ENCODE measurements at regions not wholly inside any gene's neighbourhood (a gene's known extent, or its start where the extent isn't known, plus 50 kb on each side); places are given as distances from the start of the nearest gene placed in this dataset.

DNA sequence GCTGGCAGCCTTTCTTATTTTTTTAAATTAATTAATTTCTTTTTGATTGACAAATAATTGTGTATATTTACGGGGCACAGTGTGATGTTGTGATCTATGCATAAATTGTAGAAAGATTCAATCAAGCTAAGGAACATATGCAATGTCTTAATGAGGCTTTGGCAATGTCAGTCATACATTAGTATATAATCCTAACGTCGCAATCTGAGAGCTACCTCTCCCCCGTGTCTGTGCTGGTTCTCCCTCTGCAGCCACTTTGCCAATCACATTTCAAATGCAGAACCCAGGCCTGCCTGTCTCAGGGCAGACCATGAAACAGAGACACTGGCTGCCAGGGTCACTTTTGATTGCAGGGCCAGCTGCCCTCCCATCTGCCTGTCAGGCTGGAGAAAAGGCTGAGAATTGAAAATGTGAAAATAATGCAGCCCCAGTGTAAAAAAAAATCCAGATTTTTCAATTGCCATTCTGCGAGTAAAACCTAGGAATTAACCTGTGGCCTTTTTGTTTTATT, 56.3 kb downstream of the SLC24A2 start:
- no peak for FAIRE-seq
- Histone ChIP-seq H3K9me3 (ENCODE audit: control insufficient read depth in 2 of 2, insufficient read depth in 1 of 2, low read depth in 1 of 2, low read length in 1 of 2) (no peaks in the 10 kb centered on the region), H3K36me3 (ENCODE audit: control insufficient read depth in 3 of 3, insufficient read depth in 2 of 3, low read depth in 1 of 3, low read length in 3 of 3) (no peaks in the 10 kb centered on the region), H3K27ac (ENCODE audit: low read depth in 1 of 3, low read length in 2 of 3) (no peak overlapping the region), H3K4me3 (ENCODE audit: low read depth in 1 of 3, low read length in 3 of 3) (no peak overlapping the region), H3K27me3 (ENCODE audit: control insufficient read depth in 3 of 3, insufficient read depth in 3 of 3, low read length in 3 of 3) (no peaks in the 10 kb centered on the region), H3K4me1 (ENCODE audit: control insufficient read depth in 3 of 3, insufficient read depth in 2 of 3, low read depth in 1 of 3, low read length in 2 of 3) (no peaks in the 10 kb centered on the region)
- 70 to 74% (median 74%) methylated on average over 5 of the region's 5 CpGs for WGBS, 3 donors
- DNase-seq: no peak

DNA sequence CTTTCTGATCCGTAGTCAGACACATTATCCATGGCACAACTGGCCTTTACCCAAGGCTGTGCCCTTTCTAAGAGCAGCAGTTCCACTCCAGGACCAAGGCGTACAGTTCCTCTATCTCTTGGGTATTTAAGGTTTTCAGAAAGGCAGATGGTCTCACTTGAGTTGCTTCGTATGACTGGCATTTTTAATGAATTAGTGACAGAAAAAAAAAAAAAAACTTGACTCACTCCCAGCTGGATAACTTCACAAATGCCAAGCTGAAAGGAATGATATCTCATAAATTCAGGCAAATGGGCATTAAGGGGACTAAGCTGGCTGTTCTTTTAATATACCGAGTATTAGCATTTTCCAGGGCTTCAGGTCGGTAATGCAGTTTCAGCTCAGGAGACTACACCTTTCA, 60.7 kb downstream of the SLC24A2 start:
- Histone ChIP-seq H3K27me3 (ENCODE audit: control insufficient read depth in 3 of 3, insufficient read depth in 3 of 3, low read length in 3 of 3) (no peaks in the 10 kb centered on the region), H3K4me3 (ENCODE audit: low read depth in 1 of 3, low read length in 3 of 3) (no peak overlapping the region), H3K36me3 (ENCODE audit: control insufficient read depth in 3 of 3, insufficient read depth in 2 of 3, low read depth in 1 of 3, low read length in 3 of 3) (no peaks in the 10 kb centered on the region), H3K9me3 (ENCODE audit: control insufficient read depth in 2 of 2, insufficient read depth in 1 of 2, low read depth in 1 of 2, low read length in 1 of 2) (no peaks in the 10 kb centered on the region), H3K4me1 (ENCODE audit: control insufficient read depth in 3 of 3, insufficient read depth in 2 of 3, low read depth in 1 of 3, low read length in 2 of 3) (no peaks in the 10 kb centered on the region), H3K27ac (ENCODE audit: low read depth in 1 of 3, low read length in 2 of 3) (no peak overlapping the region)
- 72 to 78% (median 76%) methylated on average over 5 of the region's 5 CpGs for WGBS, 3 donors
- DNase-seq: no peak
- FAIRE-seq: no peak

DNA sequence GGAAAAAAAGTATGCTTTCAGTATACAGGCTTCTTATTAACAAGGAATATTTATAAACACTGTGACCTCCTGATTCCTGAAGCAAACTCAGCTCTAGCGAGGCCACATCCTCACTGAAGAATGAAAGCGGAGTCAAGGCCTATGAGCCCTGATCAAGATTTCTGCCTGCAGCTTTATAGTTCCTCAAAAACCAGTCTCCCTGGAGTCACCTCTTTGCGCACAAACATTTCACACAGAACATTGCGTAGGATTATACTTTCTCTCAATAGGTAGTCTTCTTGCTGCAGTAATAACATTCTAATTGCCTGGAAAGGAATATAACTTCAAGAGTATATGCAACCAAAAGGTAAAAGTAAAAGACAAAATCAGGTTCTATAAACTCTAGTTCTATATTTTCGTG, 62.9 kb downstream of the SLC24A2 start:
- Histone ChIP-seq H3K36me3 (ENCODE audit: control insufficient read depth in 3 of 3, insufficient read depth in 2 of 3, low read depth in 1 of 3, low read length in 3 of 3) (no peaks in the 10 kb centered on the region), H3K9me3 (ENCODE audit: control insufficient read depth in 2 of 2, insufficient read depth in 1 of 2, low read depth in 1 of 2, low read length in 1 of 2) (no peaks in the 10 kb centered on the region), H3K27me3 (ENCODE audit: control insufficient read depth in 3 of 3, insufficient read depth in 3 of 3, low read length in 3 of 3) (no peaks in the 10 kb centered on the region), H3K4me3 (ENCODE audit: low read depth in 1 of 3, low read length in 3 of 3) (no peak overlapping the region), H3K27ac (ENCODE audit: low read depth in 1 of 3, low read length in 2 of 3) (no peak overlapping the region), H3K4me1 (ENCODE audit: control insufficient read depth in 3 of 3, insufficient read depth in 2 of 3, low read depth in 1 of 3, low read length in 2 of 3) (no peaks in the 10 kb centered on the region)
- FAIRE-seq: no peak
- DNase-seq: no peak
- 82 to 87% (median 87%) methylated on average over 5 of the region's 5 CpGs for WGBS, 3 donors

DNA sequence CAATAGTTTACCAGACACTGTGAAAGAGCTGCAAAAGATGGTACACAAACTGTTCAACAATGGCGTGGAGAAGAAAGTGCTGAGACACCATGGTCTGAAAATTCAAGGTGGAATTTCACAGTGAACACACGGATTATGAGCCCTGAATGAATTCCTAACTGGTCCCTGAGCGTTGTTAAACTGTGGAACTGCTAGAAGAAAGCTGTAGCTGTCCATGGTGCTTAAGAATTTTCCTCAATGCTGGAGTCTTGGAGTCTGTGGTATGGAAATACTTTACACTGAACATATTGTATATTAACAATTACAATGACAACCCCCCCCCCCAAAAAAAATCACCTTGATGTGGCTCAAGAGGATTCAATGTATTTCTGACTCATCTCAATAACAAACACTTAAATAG, 68.5 kb downstream of the SLC24A2 start:
- Histone ChIP-seq H3K36me3 (ENCODE audit: control insufficient read depth in 3 of 3, insufficient read depth in 2 of 3, low read depth in 1 of 3, low read length in 3 of 3) (no peaks in the 10 kb centered on the region), H3K27me3 (ENCODE audit: control insufficient read depth in 3 of 3, insufficient read depth in 3 of 3, low read length in 3 of 3) (no peaks in the 10 kb centered on the region), H3K27ac (ENCODE audit: low read depth in 1 of 3, low read length in 2 of 3) (no peak overlapping the region), H3K4me3 (ENCODE audit: low read depth in 1 of 3, low read length in 3 of 3) (no peak overlapping the region), H3K4me1 (ENCODE audit: control insufficient read depth in 3 of 3, insufficient read depth in 2 of 3, low read depth in 1 of 3, low read length in 2 of 3) (no peaks in the 10 kb centered on the region), H3K9me3 (ENCODE audit: control insufficient read depth in 2 of 2, insufficient read depth in 1 of 2, low read depth in 1 of 2, low read length in 1 of 2) (no peaks in the 10 kb centered on the region)
- peak; percentile 5 to 31 for DNase-seq
- FAIRE-seq: no peak
- WGBS, 3 donors: 12 to 19% (median 18%) methylated on average over 3 of the region's 3 CpGs

DNA sequence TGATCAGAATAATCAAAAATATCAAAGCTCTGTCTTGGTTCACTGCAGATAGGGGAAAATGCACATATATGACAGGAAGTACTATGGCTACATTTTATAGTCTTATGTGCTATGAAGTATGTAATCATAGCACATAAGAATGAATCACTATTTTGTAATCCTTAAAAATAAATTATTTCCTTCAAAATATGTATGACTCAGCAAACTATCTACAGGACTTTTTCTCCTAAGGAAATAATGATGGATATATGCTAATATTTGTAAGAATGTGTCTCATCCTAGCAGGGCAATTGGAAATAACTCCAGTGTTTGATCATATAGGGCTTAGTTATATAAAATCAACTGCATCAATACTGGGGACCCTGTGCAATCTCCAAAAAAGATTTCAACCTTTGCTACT, 85.1 kb downstream of the SLC24A2 start:
- Histone ChIP-seq H3K27ac (ENCODE audit: low read depth in 1 of 3, low read length in 2 of 3) (no peak overlapping the region), H3K9me3 (ENCODE audit: control insufficient read depth in 2 of 2, insufficient read depth in 1 of 2, low read depth in 1 of 2, low read length in 1 of 2) (no peaks in the 10 kb centered on the region), H3K36me3 (ENCODE audit: control insufficient read depth in 3 of 3, insufficient read depth in 2 of 3, low read depth in 1 of 3, low read length in 3 of 3) (no peaks in the 10 kb centered on the region), H3K27me3 (ENCODE audit: control insufficient read depth in 3 of 3, insufficient read depth in 3 of 3, low read length in 3 of 3) (no peaks in the 10 kb centered on the region), H3K4me1 (ENCODE audit: control insufficient read depth in 3 of 3, insufficient read depth in 2 of 3, low read depth in 1 of 3, low read length in 2 of 3) (no peaks in the 10 kb centered on the region), H3K4me3 (ENCODE audit: low read depth in 1 of 3, low read length in 3 of 3) (no peak overlapping the region)
- no peak for FAIRE-seq
- no peak for DNase-seq

DNA sequence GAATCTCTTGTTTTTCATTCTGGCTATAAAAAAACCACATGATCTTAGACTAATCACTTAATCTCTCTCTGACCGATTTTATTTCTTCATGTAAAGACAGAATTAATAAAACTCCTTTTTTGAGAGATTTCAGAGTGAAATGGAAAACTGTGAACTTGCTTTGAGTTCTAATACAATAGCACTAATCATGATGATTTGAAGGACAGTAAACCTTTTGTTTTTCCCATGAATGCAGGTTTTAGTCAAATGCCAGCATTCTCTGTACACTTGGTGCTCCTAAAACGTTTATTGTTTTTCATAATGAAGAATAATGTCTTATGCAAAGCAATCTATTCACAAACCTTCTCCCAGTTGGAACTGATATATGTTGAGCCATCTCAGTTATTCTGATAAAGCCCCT, 86.8 kb downstream of the SLC24A2 start:
- 48 to 59% (median 50%) methylated on average over 2 of the region's 2 CpGs for WGBS, 3 donors
- DNase-seq (no peak), FAIRE-seq (no peak)
- Histone ChIP-seq H3K36me3 (ENCODE audit: control insufficient read depth in 3 of 3, insufficient read depth in 2 of 3, low read depth in 1 of 3, low read length in 3 of 3) (no peaks in the 10 kb centered on the region), H3K4me1 (ENCODE audit: control insufficient read depth in 3 of 3, insufficient read depth in 2 of 3, low read depth in 1 of 3, low read length in 2 of 3) (no peaks in the 10 kb centered on the region), H3K27ac (ENCODE audit: low read depth in 1 of 3, low read length in 2 of 3) (no peak overlapping the region), H3K27me3 (ENCODE audit: control insufficient read depth in 3 of 3, insufficient read depth in 3 of 3, low read length in 3 of 3) (no peaks in the 10 kb centered on the region), H3K4me3 (ENCODE audit: low read depth in 1 of 3, low read length in 3 of 3) (no peak overlapping the region), H3K9me3 (ENCODE audit: control insufficient read depth in 2 of 2, insufficient read depth in 1 of 2, low read depth in 1 of 2, low read length in 1 of 2) (no peaks in the 10 kb centered on the region)

DNA sequence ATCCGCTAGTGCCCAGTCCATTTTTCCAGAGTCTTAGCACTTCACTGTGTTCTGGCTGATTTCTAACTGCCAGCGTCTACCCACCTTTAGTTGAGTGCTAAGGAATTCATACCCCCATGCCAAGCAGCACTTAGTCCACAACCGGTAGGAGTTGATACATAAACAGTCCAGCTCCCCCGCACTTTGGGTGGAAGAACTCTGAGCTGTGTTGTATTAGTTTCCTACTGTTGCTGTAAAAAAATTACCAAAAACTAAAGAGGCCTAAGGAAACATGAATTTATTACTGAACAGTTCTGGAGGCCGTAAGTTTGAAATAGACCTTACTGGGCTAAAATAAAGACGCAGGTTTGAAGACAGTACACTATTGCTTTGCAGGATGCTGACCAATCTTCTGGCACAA, 87.6 kb downstream of the SLC24A2 start:
- WGBS, 3 donors: 85 to 92% (median 88%) methylated on average over 6 of the region's 6 CpGs
- FAIRE-seq (no peak), DNase-seq (no peak)
- Histone ChIP-seq H3K4me1 (ENCODE audit: control insufficient read depth in 3 of 3, insufficient read depth in 2 of 3, low read depth in 1 of 3, low read length in 2 of 3) (no peaks in the 10 kb centered on the region), H3K4me3 (ENCODE audit: low read depth in 1 of 3, low read length in 3 of 3) (no peak overlapping the region), H3K9me3 (ENCODE audit: control insufficient read depth in 2 of 2, insufficient read depth in 1 of 2, low read depth in 1 of 2, low read length in 1 of 2) (no peaks in the 10 kb centered on the region), H3K27ac (ENCODE audit: low read depth in 1 of 3, low read length in 2 of 3) (no peak overlapping the region), H3K27me3 (ENCODE audit: control insufficient read depth in 3 of 3, insufficient read depth in 3 of 3, low read length in 3 of 3) (no peaks in the 10 kb centered on the region), H3K36me3 (ENCODE audit: control insufficient read depth in 3 of 3, insufficient read depth in 2 of 3, low read depth in 1 of 3, low read length in 3 of 3) (no peaks in the 10 kb centered on the region)

DNA sequence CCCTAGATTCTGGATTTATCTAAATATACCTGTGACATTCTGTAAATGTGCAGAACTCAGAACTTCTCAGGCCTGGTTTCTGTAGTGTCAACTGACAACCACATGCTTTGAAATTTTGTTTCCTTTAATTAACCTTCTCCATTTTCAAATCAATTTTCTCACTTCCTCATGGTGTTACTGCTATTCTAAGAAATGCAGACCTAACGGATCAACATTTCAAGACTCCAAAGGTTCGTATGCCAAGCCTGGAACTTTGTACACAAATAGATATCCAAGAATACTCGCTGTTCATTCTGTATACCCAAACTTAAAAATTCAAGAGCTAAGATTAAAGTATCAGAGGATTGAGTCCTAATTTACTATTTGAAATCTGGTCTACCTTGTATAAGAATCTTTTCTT, 88.1 kb downstream of the SLC24A2 start:
- no peak for FAIRE-seq
- H3K4me3 ChIP-seq (ENCODE audit: low read depth in 1 of 3, low read length in 3 of 3): no peak overlapping the region

DNA sequence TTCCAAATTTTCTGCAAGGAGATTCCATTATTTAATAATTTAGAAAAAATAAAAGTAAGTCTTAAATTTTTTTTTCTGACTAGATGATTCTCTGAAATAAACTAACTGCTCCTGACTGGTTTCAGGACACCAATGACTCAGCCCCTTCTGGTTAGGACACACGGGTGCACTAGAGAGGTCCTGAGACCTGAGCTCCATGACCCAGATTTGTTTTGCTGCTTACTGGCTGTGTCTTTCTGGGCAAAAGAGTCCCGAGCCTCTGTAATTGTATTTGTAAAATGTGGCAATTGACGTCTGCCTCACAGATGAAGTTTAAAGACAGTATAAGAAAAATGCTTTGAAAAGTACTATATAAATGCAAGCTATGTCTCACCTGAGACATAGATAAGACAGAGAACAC, 89.1 kb downstream of the SLC24A2 start:
- DNase-seq (no peak), FAIRE-seq (no peak)
- Histone ChIP-seq H3K36me3 (ENCODE audit: control insufficient read depth in 3 of 3, insufficient read depth in 2 of 3, low read depth in 1 of 3, low read length in 3 of 3) (no peaks in the 10 kb centered on the region), H3K27ac (ENCODE audit: low read depth in 1 of 3, low read length in 2 of 3) (no peak overlapping the region), H3K4me3 (ENCODE audit: low read depth in 1 of 3, low read length in 3 of 3) (no peak overlapping the region), H3K4me1 (ENCODE audit: control insufficient read depth in 3 of 3, insufficient read depth in 2 of 3, low read depth in 1 of 3, low read length in 2 of 3) (no peaks in the 10 kb centered on the region), H3K9me3 (ENCODE audit: control insufficient read depth in 2 of 2, insufficient read depth in 1 of 2, low read depth in 1 of 2, low read length in 1 of 2) (no peaks in the 10 kb centered on the region), H3K27me3 (ENCODE audit: control insufficient read depth in 3 of 3, insufficient read depth in 3 of 3, low read length in 3 of 3) (no peaks in the 10 kb centered on the region)
- 6 to 38% (median 23%) methylated on average over 3 of the region's 3 CpGs for WGBS, 3 donors

More for the DNA sequence above, 88.1 kb downstream of the SLC24A2 start:
- no peak overlapping the region for H3K27ac ChIP-seq (ENCODE audit: low read depth in 1 of 3, low read length in 2 of 3)
- no peaks in the 10 kb centered on the region for H3K36me3 ChIP-seq (ENCODE audit: control insufficient read depth in 3 of 3, insufficient read depth in 2 of 3, low read depth in 1 of 3, low read length in 3 of 3)
- no peaks in the 10 kb centered on the region for H3K27me3 ChIP-seq (ENCODE audit: control insufficient read depth in 3 of 3, insufficient read depth in 3 of 3, low read length in 3 of 3)
- no peaks in the 10 kb centered on the region for H3K9me3 ChIP-seq (ENCODE audit: control insufficient read depth in 2 of 2, insufficient read depth in 1 of 2, low read depth in 1 of 2, low read length in 1 of 2)
- no peaks in the 10 kb centered on the region for H3K4me1 ChIP-seq (ENCODE audit: control insufficient read depth in 3 of 3, insufficient read depth in 2 of 3, low read depth in 1 of 3, low read length in 2 of 3)
- WGBS, 3 donors: 44 to 56% (median 54%) methylated on average over 3 of the region's 3 CpGs
- DNase-seq: no peak

All from small intestine (tissue), 7 donors.